Gastroesophageal sphincter (tissue), 4 donors: ENCODE measurements at regions not wholly inside any gene's neighbourhood (a gene's known extent, or its start where the extent isn't known, plus 50 kb on each side); places are given as distances from the start of the nearest gene placed in this dataset.

Experiments used
- ATAC-seq: fragments of 150-250 bp; one replicate; pipeline ENCODE4 v1.9.1; 2016; ENCODE audit warnings: mild to moderate bottlenecking, moderate library complexity
- H3K27ac ChIP-seq, 4 donors: fragments of 200-600 bp; sonication (generic) in 3 of 4; 1 replicate in 3 of 4; 2 replicates in 1 of 4; pipeline ENCODE4 v1.5.1; 2016 to 2019
- H3K27me3 ChIP-seq: fragments of 200-600 bp; sonication (generic); one replicate; pipeline ENCODE4 v1.5.1; 2019
- H3K36me3 ChIP-seq, 2 donors: fragments of 200-600 bp; sonication (generic); one replicate each; pipeline ENCODE4 v1.5.1; 2019; ENCODE audit warnings: control low read depth in 1 of 2
- H3K4me1 ChIP-seq, 3 donors: fragments of 200-600 bp; sonication (generic); 1 replicate in 2 of 3; 2 replicates in 1 of 3; pipeline ENCODE4 v1.5.1; 2016 to 2019; ENCODE audit warnings: control low read depth in 2 of 3
- H3K4me3 ChIP-seq, 2 donors: fragments of 200-600 bp; sonication (generic); one replicate each; pipeline ENCODE4 v1.5.1; 2019; ENCODE audit warnings: mild to moderate bottlenecking in 1 of 2, moderate library complexity in 1 of 2
- H3K9me3 ChIP-seq, 3 donors: fragments of 200-600 bp; sonication (generic); one replicate each; pipeline ENCODE4 v1.5.1; 2017 to 2019; ENCODE audit warnings: control low read depth in 2 of 3
- CTCF ChIP-seq, 4 experiments: fragments of 200-600 bp in 2 of 4; fragments of 450-650 bp in 2 of 4; sonication (generic) in 1 of 4; IDR thresholded peaks; one replicate each; pipeline ENCODE4 v1.5.1; 2017 to 2019; ENCODE audit warnings: antibody characterized with exemption in 4 of 4, mild to moderate bottlenecking in 2 of 4, moderate library complexity in 2 of 4
- EP300 ChIP-seq: sonication (generic); formaldehyde crosslinking; IDR thresholded peaks from one replicate; pipeline ENCODE4 v1.6.1; 2017; ENCODE audit warnings: antibody characterized with exemption, mild to moderate bottlenecking
- POLR2A ChIP-seq, 2 donors: fragments of 450-650 bp; IDR thresholded peaks; one replicate each; pipeline ENCODE4 v1.6.1; 2017; ENCODE audit warnings: antibody characterized with exemption in 2 of 2, mild to moderate bottlenecking in 2 of 2, moderate library complexity in 1 of 2
- POLR2AphosphoS5 ChIP-seq: sonication (generic); formaldehyde crosslinking; IDR thresholded peaks from one replicate; pipeline ENCODE4 v1.6.1; 2017; ENCODE audit warnings: antibody characterized with exemption
- WGBS, 2 donors: methylation state at CpG; one replicate each; pipeline ENCODE4 v1.1.5; 2018; ENCODE audit warnings: low coverage in 1 of 2; 5-methylcytosine and 5-hydroxymethylcytosine counted together

- ATAC-seq = no peak
- Histone ChIP-seq H3K9me3 (no peaks in the 10 kb centered on the region), H3K27me3 (no peaks in the 10 kb centered on the region), H3K4me3 (no peak overlapping the region), H3K36me3 (no peaks in the 10 kb centered on the region), H3K4me1 (no peaks in the 10 kb centered on the region), H3K27ac (no peak overlapping the region)
- TF ChIP-seq CTCF (IDR thresholded peaks at IDR 0.05) (no peak), POLR2AphosphoS5 (no peak), POLR2A (IDR thresholded peaks at IDR 0.05) (no peak), EP300 (no peak)
- WGBS, 2 donors = 0 to 41% methylated on average over 1 to 3 of the region's 3 CpGs
These were observed 281.1 kb upstream of the NAV3 start for GRCh38 chr12:77549383-77550128.

- Histone ChIP-seq H3K9me3 (no peaks in the 10 kb centered on the region), H3K4me1 (no peaks in the 10 kb centered on the region), H3K4me3 (no peak overlapping the region), H3K36me3 (no peaks in the 10 kb centered on the region), H3K27me3 (no peaks in the 10 kb centered on the region), H3K27ac (no peak overlapping the region)
- ATAC-seq = no peak
- 79 to 100% methylated on average over 1 of the region's 1 CpG for WGBS, 2 donors
- TF ChIP-seq POLR2AphosphoS5 = no peak
- no peak for TF ChIP-seq EP300
- TF ChIP-seq CTCF (IDR thresholded peaks at IDR 0.05) = no peak
- TF ChIP-seq POLR2A (IDR thresholded peaks at IDR 0.05) = no peak
These were observed 281.9 kb upstream of the NAV3 start for GRCh38 chr12:77548797-77549196.

- H3K27me3 ChIP-seq = no peaks in the 10 kb centered on the region
- TF ChIP-seq CTCF (IDR thresholded peaks at IDR 0.05) (no peak), POLR2AphosphoS5 (no peak), EP300 (no peak), POLR2A (IDR thresholded peaks at IDR 0.05) (no peak)
- no peaks in the 10 kb centered on the region for H3K36me3 ChIP-seq
- H3K27ac ChIP-seq = no peak overlapping the region
- WGBS, 2 donors = 44 to 50% methylated on average over 2 of the region's 2 CpGs
- H3K4me1 ChIP-seq = no peaks in the 10 kb centered on the region
- ATAC-seq = no peak
- no peaks in the 10 kb centered on the region for H3K9me3 ChIP-seq
- no peak overlapping the region for H3K4me3 ChIP-seq
These were observed 290.6 kb upstream of the NAV3 start for GRCh38 chr12:77540097-77540496.

GRCh38 chr12:77537663-77538062 lies 293.0 kb upstream of the NAV3 start:
- Histone ChIP-seq H3K27me3 (no peaks in the 10 kb centered on the region), H3K27ac (no peak overlapping the region), H3K4me3 (no peak overlapping the region), H3K4me1 (no peaks in the 10 kb centered on the region), H3K9me3 (no peaks in the 10 kb centered on the region), H3K36me3 (no peaks in the 10 kb centered on the region)
- TF ChIP-seq POLR2A (IDR thresholded peaks at IDR 0.05) = no peak
- no peak for TF ChIP-seq EP300
- TF ChIP-seq CTCF (IDR thresholded peaks at IDR 0.05) = no peak
- no peak for TF ChIP-seq POLR2AphosphoS5
- no peak for ATAC-seq
- WGBS, 2 donors = 82 to 100% methylated on average over 1 of the region's 1 CpG

- Histone ChIP-seq H3K4me1 (no peaks in the 10 kb centered on the region), H3K9me3 (no peaks in the 10 kb centered on the region), H3K36me3 (no peaks in the 10 kb centered on the region), H3K4me3 (no peak overlapping the region), H3K27me3 (no peaks in the 10 kb centered on the region), H3K27ac (no peak overlapping the region)
- no peak for TF ChIP-seq POLR2AphosphoS5
- TF ChIP-seq POLR2A (IDR thresholded peaks at IDR 0.05) = no peak
- no peak for TF ChIP-seq EP300
- no peak for TF ChIP-seq CTCF (IDR thresholded peaks at IDR 0.05)
- ATAC-seq = no peak
- WGBS, 2 donors = 68 to 92% methylated on average over 2 of the region's 2 CpGs
These were observed 295.0 kb upstream of the NAV3 start for GRCh38 chr12:77535734-77536133.
